IMR-90 (cell line): ENCODE measurements at regions not wholly inside any gene's neighbourhood (a gene's known extent, or its start where the extent isn't known, plus 50 kb on each side); places are given as distances from the start of the nearest gene placed in this dataset.

Experiments
- ATAC-seq: fragments of 200-7000 bp; cut with Tn5 transposase; 2 replicates; pipeline ENCODE4 v1.9.1; 2020; ENCODE audit warnings: low read depth, mild to moderate bottlenecking, moderate library complexity
- BruUV-seq: library from RNA; stranded (reverse); fragments of 400-500 nt; replicated peaks from 2 replicates; lab custom pipeline; 2021; lab: Mats Ljungman, UMichigan
- CTCF ChIA-PET: fragments of 300-600 bp; formaldehyde crosslinking; extraction: SDS; loops from one replicate; lab custom pipeline; 2021; ENCODE audit warnings: antibody characterized with exemption; lab: Yijun Ruan, JAX
- POLR2A ChIA-PET: fragments of 300-600 bp; sonication (Branson Sonifier 250); formaldehyde crosslinking; loops from one replicate; lab custom pipeline; 2022; ENCODE audit warnings: antibody characterized with exemption; ENCODE audit not compliant: unreplicated experiment; lab: Charles Lee
- DNase-seq: peaks from one replicate; pipeline ENCODE4 v3.0.0; 2013
- H2AFZ ChIP-seq: replicated peaks from 2 replicates; pipeline ENCODE3; 2013; ENCODE audit warnings: low read length, mild to moderate bottlenecking; ENCODE audit not compliant: poor library complexity
- H2AK5ac ChIP-seq: 2 replicates; pipeline ENCODE4 v1.6.1; 2013; ENCODE audit warnings: low read depth, low read length, inconsistent platforms
- H2AK9ac ChIP-seq: replicated peaks from 2 replicates; pipeline ENCODE3; 2013; ENCODE audit warnings: mild to moderate bottlenecking, low read depth, low read length, moderate library complexity; ENCODE audit not compliant: poor library complexity
- H2BK120ac ChIP-seq: 2 replicates; pipeline ENCODE4 v1.6.1; 2013; ENCODE audit warnings: low read depth, low read length, inconsistent platforms
- H2BK15ac ChIP-seq: 3 replicates; pipeline ENCODE4 v1.6.1; 2013; ENCODE audit warnings: low read depth, low read length, inconsistent platforms
- H2BK20ac ChIP-seq: 2 replicates; pipeline ENCODE4 v1.6.1; 2013; ENCODE audit warnings: low read depth, mild to moderate bottlenecking, inconsistent platforms, low read length, moderate library complexity
- H2BK5ac ChIP-seq: 2 replicates; pipeline ENCODE4 v1.6.1; 2013; ENCODE audit warnings: mild to moderate bottlenecking, low read depth, low read length, inconsistent platforms; ENCODE audit not compliant: poor library complexity, severe bottlenecking
- H3K14ac ChIP-seq: replicated peaks from 2 replicates; pipeline ENCODE4 v1.6.1; 2013; ENCODE audit warnings: low read depth, low read length, inconsistent platforms
- H3K18ac ChIP-seq: 2 replicates; pipeline ENCODE4 v1.6.1; 2013; ENCODE audit warnings: low read depth, low read length, control low read depth
- H3K23ac ChIP-seq: 2 replicates; pipeline ENCODE4 v1.6.1; 2013; ENCODE audit warnings: low read depth, low read length, inconsistent platforms
- H3K27ac ChIP-seq: 2 replicates; pipeline ENCODE4 v1.5.1; 2013; ENCODE audit warnings: mild to moderate bottlenecking, control low read depth, low read length; ENCODE audit not compliant: insufficient read depth
- H3K27me3 ChIP-seq: 2 replicates; pipeline ENCODE4 v1.6.1; 2013; ENCODE audit warnings: low read length; ENCODE audit not compliant: control insufficient read depth, insufficient read depth
- H3K36me3 ChIP-seq: 2 replicates; pipeline ENCODE4 v1.6.1; 2013; ENCODE audit warnings: low read length, mixed read lengths; ENCODE audit not compliant: control insufficient read depth, insufficient read depth
- H3K4ac ChIP-seq: 2 replicates; pipeline ENCODE4 v1.6.1; 2013; ENCODE audit warnings: low read depth, low read length, inconsistent platforms
- H3K4me1 ChIP-seq: 2 replicates; pipeline ENCODE4 v1.6.1; 2013; ENCODE audit warnings: low read length, mixed read lengths; ENCODE audit not compliant: control insufficient read depth, insufficient read depth
- H3K4me2 ChIP-seq: 2 replicates; pipeline ENCODE4 v1.6.1; 2013; ENCODE audit warnings: low read depth, mild to moderate bottlenecking, control low read depth, low read length, moderate library complexity
- H3K4me3 ChIP-seq: 2 replicates; pipeline ENCODE4 v1.5.1; 2013; ENCODE audit warnings: low read depth, mild to moderate bottlenecking, control low read depth, low read length, moderate library complexity; ENCODE audit not compliant: insufficient read depth
- H3K56ac ChIP-seq: 2 replicates; pipeline ENCODE4 v1.6.1; 2013; ENCODE audit warnings: low read length, inconsistent platforms; ENCODE audit not compliant: insufficient read depth; ENCODE audit errors: extremely low read depth
- H3K79me1 ChIP-seq, 2 experiments: 2 replicates each; pipeline ENCODE4 v1.6.1; 2013; ENCODE audit warnings: low read length in 2 of 2, inconsistent platforms in 1 of 2, low read depth in 1 of 2
- H3K9ac ChIP-seq: 2 replicates; pipeline ENCODE4 v1.6.1; 2013; ENCODE audit warnings: low read depth, low read length, control low read depth
- H3K9me1 ChIP-seq: 2 replicates; pipeline ENCODE4 v1.6.1; 2013; ENCODE audit warnings: low read length, inconsistent platforms; ENCODE audit not compliant: insufficient read depth
- H3K9me3 ChIP-seq: 2 replicates; pipeline ENCODE4 v1.6.1; 2013; ENCODE audit warnings: low read length; ENCODE audit not compliant: control insufficient read depth, insufficient read depth
- H4K20me1 ChIP-seq: 2 replicates; pipeline ENCODE4 v1.6.1; 2013; ENCODE audit warnings: low read length, inconsistent platforms; ENCODE audit not compliant: insufficient read depth
- H4K5ac ChIP-seq: 2 replicates; pipeline ENCODE4 v1.6.1; 2013; ENCODE audit warnings: mild to moderate bottlenecking, low read depth, low read length, control low read depth
- H4K8ac ChIP-seq, 2 experiments: 2 replicates each; pipeline ENCODE4 v1.6.1; 2013; ENCODE audit warnings: low read depth in 2 of 2, low read length in 2 of 2, control low read depth in 1 of 2, inconsistent platforms in 1 of 2
- H4K91ac ChIP-seq: 2 replicates; pipeline ENCODE4 v1.6.1; 2013; ENCODE audit warnings: low read depth, low read length, inconsistent platforms; ENCODE audit not compliant: insufficient read depth
- WGBS, 2 experiments: methylation state at CpG; one replicate each; pipeline versions ENCODE4 v1.1.5 to v1.1.7; 2013; ENCODE audit warnings: missing lambda C conversion rate in 2 of 2; ENCODE audit not compliant: insufficient read length in 1 of 2; ENCODE audit errors: extremely low coverage in 2 of 2; 5-methylcytosine and 5-hydroxymethylcytosine counted together
- dilution Hi-C: fragments of 300-500 bp; cut with HindIII; formaldehyde crosslinking; loops from one replicate; pipeline ENCODE4 v1.14.3; 2018; ENCODE audit warnings: low sequenced_read_pairs; ENCODE audit not compliant: unreplicated experiment
- in situ Hi-C: fragments of 300-500 bp; cut with MboI; formaldehyde crosslinking; loops from 3 replicates; pipeline ENCODE4 v1.14.3; 2019; ENCODE audit warnings: low sequenced_read_pairs, inconsistent platforms, mixed read lengths
- intact Hi-C: fragments of 100-400 bp; cut with micrococcal nuclease; formaldehyde crosslinking; loops from 2 replicates; pipeline ENCODE4 v1.10.0; 2022
- TF ChIP-seq, protein P1 (sequence below): conservative IDR thresholded peaks from 2 replicates; pipeline ENCODE4 v1.5.1; 2012; ENCODE audit warnings: mild to moderate bottlenecking, low read depth, low read length, improper control_type of control experiment

GRCh38 chr5:174430940-174431339, 293.4 kb upstream of the MSX2 start:
- no peak overlapping the region for H4K8ac ChIP-seq
- H3K9ac ChIP-seq: no peak overlapping the region
- H3K36me3 ChIP-seq: no peaks in the 10 kb centered on the region
- no peak overlapping the region for H3K14ac ChIP-seq
- dilution Hi-C loops: no loop called here
- TF ChIP-seq, protein P1, sequence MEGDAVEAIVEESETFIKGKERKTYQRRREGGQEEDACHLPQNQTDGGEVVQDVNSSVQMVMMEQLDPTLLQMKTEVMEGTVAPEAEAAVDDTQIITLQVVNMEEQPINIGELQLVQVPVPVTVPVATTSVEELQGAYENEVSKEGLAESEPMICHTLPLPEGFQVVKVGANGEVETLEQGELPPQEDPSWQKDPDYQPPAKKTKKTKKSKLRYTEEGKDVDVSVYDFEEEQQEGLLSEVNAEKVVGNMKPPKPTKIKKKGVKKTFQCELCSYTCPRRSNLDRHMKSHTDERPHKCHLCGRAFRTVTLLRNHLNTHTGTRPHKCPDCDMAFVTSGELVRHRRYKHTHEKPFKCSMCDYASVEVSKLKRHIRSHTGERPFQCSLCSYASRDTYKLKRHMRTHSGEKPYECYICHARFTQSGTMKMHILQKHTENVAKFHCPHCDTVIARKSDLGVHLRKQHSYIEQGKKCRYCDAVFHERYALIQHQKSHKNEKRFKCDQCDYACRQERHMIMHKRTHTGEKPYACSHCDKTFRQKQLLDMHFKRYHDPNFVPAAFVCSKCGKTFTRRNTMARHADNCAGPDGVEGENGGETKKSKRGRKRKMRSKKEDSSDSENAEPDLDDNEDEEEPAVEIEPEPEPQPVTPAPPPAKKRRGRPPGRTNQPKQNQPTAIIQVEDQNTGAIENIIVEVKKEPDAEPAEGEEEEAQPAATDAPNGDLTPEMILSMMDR: no peak
- H3K4ac ChIP-seq: no peak overlapping the region
- WGBS, 2 experiments: no CpG with 5 or more reads among the region's 3 CpGs
- no peak overlapping the region for H3K18ac ChIP-seq
- no peak overlapping the region for H3K27ac ChIP-seq
- peaks cover 2% of the 10 kb centered on the region; the same call in 1 of the 2 replicates for H3K27me3 ChIP-seq
- no peaks in the 10 kb centered on the region for H3K9me3 ChIP-seq
- in situ Hi-C loops: no loop called here
- no TSS peak for BruUV-seq
- H3K4me1 ChIP-seq: no peaks in the 10 kb centered on the region
- no peak overlapping the region for H2BK120ac ChIP-seq
- CTCF ChIA-PET: no interaction called here
- no peak overlapping the region for H2AK5ac ChIP-seq
- no peak overlapping the region for H3K4me3 ChIP-seq
- H3K56ac ChIP-seq: no peak overlapping the region
- H2BK5ac ChIP-seq: no peak overlapping the region
- no peaks in the 10 kb centered on the region for H4K20me1 ChIP-seq
- H4K5ac ChIP-seq: no peak overlapping the region
- no peaks in the 10 kb centered on the region for H3K9me1 ChIP-seq
- intact Hi-C loops: no loop called here
- no peak overlapping the region for H2AFZ ChIP-seq
- POLR2A ChIA-PET: no interaction called here
- no peak overlapping the region for H2BK15ac ChIP-seq
- no peak overlapping the region for H2BK20ac ChIP-seq
- no peaks in the 10 kb centered on the region for H3K79me1 ChIP-seq
- no peak overlapping the region for H4K91ac ChIP-seq
- no peak overlapping the region for H3K23ac ChIP-seq
- ATAC-seq (no peak), DNase-seq (no peak)
- H2AK9ac ChIP-seq: no peak overlapping the region
- H3K4me2 ChIP-seq: no peak overlapping the region
